ENCODE measurements at regions not wholly inside any gene's neighbourhood (a gene's known extent, or its start where the extent isn't known, plus 50 kb on each side); places are given as distances from the start of the nearest gene placed in this dataset.

GRCh38 chr12:126899926-126900792, 1366.8 kb upstream of the TMEM132C start:
- TF ChIP-seq CTCF (IDR thresholded peaks at IDR 0.05; ENCODE audit: low read depth, low read length): no peak
- TF ChIP-seq POLR2A (IDR thresholded peaks at IDR 0.05; ENCODE audit: extremely low read depth, insufficient read length): no peak
